Nephron progenitor cell (in vitro differentiated cells): ENCODE measurements at regions not wholly inside any gene's neighbourhood (a gene's known extent, or its start where the extent isn't known, plus 50 kb on each side); places are given as distances from the start of the nearest gene placed in this dataset.
A peak's percentile ranks its signal among the peaks of the same experiment; 100 is the strongest.

Source experiments
- DNase-seq: peaks from one replicate; pipeline ENCODE4 v3.0.0; 2021
- H3K27ac Mint-ChIP-seq: 2 replicates; pipeline ENCODE4 v1.8.0; 2021; ENCODE audit warnings: mild to moderate bottlenecking, moderate library complexity, mixed read lengths
- H3K27me3 Mint-ChIP-seq: 2 replicates; pipeline ENCODE4 v1.8.0; 2021; ENCODE audit warnings: mild to moderate bottlenecking, low read depth, mixed read lengths; ENCODE audit not compliant: poor library complexity
- H3K36me3 Mint-ChIP-seq: 2 replicates; pipeline ENCODE4 v1.8.0; 2021; ENCODE audit warnings: low read depth, mixed read lengths
- H3K4me1 Mint-ChIP-seq: 2 replicates; pipeline ENCODE4 v1.8.0; 2021; ENCODE audit warnings: mixed read lengths
- H3K4me3 Mint-ChIP-seq: 2 replicates; pipeline ENCODE4 v1.8.0; 2021; ENCODE audit warnings: mild to moderate bottlenecking, moderate library complexity, mixed read lengths
- H3K9me3 Mint-ChIP-seq: 2 replicates; pipeline ENCODE4 v1.8.0; 2021; ENCODE audit warnings: mild to moderate bottlenecking, moderate library complexity, mixed read lengths
- TF ChIP-seq, protein P1 (sequence below): fragments of 200-600 bp; sonication (generic); IDR thresholded peaks from 2 replicates; pipeline ENCODE4 v1.5.0; 2021; ENCODE audit warnings: antibody characterized with exemption

GRCh38 chr10:130809181-130809580 lies 502.3 kb downstream of the TCERG1L start:
- no peak overlapping the region for H3K4me3 Mint-ChIP-seq
- no peak overlapping the region for H3K27ac Mint-ChIP-seq
- no peaks in the 10 kb centered on the region for H3K9me3 Mint-ChIP-seq
- peaks cover 21% of the 10 kb centered on the region for H3K27me3 Mint-ChIP-seq
- H3K4me1 Mint-ChIP-seq: no peaks in the 10 kb centered on the region
- H3K36me3 Mint-ChIP-seq: no peaks in the 10 kb centered on the region
- TF ChIP-seq, protein P1, sequence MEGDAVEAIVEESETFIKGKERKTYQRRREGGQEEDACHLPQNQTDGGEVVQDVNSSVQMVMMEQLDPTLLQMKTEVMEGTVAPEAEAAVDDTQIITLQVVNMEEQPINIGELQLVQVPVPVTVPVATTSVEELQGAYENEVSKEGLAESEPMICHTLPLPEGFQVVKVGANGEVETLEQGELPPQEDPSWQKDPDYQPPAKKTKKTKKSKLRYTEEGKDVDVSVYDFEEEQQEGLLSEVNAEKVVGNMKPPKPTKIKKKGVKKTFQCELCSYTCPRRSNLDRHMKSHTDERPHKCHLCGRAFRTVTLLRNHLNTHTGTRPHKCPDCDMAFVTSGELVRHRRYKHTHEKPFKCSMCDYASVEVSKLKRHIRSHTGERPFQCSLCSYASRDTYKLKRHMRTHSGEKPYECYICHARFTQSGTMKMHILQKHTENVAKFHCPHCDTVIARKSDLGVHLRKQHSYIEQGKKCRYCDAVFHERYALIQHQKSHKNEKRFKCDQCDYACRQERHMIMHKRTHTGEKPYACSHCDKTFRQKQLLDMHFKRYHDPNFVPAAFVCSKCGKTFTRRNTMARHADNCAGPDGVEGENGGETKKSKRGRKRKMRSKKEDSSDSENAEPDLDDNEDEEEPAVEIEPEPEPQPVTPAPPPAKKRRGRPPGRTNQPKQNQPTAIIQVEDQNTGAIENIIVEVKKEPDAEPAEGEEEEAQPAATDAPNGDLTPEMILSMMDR: no peak
- no peak for DNase-seq

DNA sequence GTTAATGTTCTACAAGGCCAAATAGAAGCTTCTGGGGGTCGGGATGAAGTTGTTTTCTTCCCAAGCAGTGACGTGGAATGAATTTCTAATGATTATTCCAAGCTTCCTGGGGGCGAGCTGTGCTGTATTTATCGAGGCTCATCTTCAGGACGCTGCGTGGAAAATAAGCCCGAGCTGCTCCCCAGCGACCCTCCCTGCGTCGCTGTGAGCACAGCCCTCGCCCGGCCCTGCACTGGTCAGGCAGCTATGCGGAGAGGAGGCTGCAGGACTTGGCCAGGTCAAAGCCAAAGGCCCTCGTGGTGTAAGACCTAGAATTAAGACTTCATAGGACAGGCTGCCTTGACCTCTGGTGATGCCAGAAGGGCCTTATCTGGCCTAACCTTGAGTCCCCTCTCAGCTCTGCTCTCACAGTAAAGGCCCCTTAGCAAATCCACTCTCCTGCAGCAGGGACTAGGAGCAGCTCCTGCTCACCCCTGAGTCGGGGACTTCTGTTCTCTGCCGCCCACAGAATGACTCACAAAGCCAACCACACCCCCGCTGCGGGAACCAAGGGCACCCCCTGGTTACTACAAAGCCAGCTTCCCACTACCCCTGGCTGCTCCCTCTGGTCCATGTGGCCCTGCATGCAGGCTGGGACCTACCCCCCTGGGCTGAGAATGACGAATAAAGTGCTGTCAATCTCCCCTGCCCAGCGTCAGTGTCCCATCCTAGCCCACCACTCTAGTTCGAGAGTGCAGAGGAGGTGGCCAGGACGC lies 501.6 kb downstream of the TCERG1L start:
- TF ChIP-seq, protein P1: no peak
- DNase-seq: no peak
- peaks cover 21% of the 10 kb centered on the region for H3K27me3 Mint-ChIP-seq
- H3K27ac Mint-ChIP-seq: no peak overlapping the region
- no peaks in the 10 kb centered on the region for H3K4me1 Mint-ChIP-seq
- no peaks in the 10 kb centered on the region for H3K9me3 Mint-ChIP-seq
- no peak overlapping the region for H3K4me3 Mint-ChIP-seq
- H3K36me3 Mint-ChIP-seq: no peaks in the 10 kb centered on the region

- no peak overlapping the region for H3K4me3 Mint-ChIP-seq
- TF ChIP-seq, protein P1: no peak
- no peak overlapping the region for H3K27ac Mint-ChIP-seq
- H3K9me3 Mint-ChIP-seq: no peaks in the 10 kb centered on the region
- H3K4me1 Mint-ChIP-seq: no peaks in the 10 kb centered on the region
- H3K36me3 Mint-ChIP-seq: no peaks in the 10 kb centered on the region
- DNase-seq: no peak
- H3K27me3 Mint-ChIP-seq: peaks cover 17% of the 10 kb centered on the region
These were observed 500.7 kb downstream of the TCERG1L start for GRCh38 chr10:130810856-130811255.

DNA sequence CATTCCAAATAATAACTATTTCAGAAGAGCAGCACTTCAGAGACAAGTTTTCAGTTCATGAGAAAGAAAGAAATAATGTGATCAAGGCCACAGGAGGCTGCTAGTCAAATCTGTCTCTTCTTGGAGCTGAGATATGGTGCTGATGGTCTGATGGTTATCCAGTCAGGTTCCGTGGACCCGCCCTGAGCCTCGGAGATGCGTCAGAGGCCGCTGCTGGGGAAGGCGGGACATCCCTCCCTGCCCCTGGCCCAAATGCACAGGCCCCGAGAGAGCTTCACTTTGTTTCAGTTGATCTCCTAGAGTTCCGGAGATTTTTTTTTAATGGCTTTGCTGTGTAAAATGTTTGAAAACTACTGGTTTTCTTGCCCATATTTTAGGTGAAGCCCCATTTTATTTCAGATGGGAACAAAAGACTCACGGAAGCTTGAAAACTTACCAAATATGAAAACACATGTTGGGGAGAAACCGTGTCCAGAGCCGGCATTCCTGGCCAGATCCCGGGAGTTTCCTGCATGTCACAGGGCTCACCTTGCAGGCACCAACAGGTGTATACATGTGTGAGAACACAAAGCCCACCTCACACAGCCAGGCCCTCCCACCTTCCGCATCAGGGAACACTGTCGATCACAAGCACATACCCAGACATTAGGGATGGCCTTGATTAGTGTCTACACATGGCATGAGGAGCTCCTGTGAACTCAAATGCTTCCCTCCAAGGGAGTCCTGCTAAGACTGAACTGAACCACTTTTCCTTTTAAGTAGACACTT lies 499.0 kb downstream of the TCERG1L start:
- no peak for DNase-seq
- no peak overlapping the region for H3K4me3 Mint-ChIP-seq
- H3K9me3 Mint-ChIP-seq: no peaks in the 10 kb centered on the region
- peaks cover 10% of the 10 kb centered on the region for H3K27me3 Mint-ChIP-seq
- H3K27ac Mint-ChIP-seq: no peak overlapping the region
- no peaks in the 10 kb centered on the region for H3K4me1 Mint-ChIP-seq
- TF ChIP-seq, protein P1: no peak
- H3K36me3 Mint-ChIP-seq: no peaks in the 10 kb centered on the region

DNA sequence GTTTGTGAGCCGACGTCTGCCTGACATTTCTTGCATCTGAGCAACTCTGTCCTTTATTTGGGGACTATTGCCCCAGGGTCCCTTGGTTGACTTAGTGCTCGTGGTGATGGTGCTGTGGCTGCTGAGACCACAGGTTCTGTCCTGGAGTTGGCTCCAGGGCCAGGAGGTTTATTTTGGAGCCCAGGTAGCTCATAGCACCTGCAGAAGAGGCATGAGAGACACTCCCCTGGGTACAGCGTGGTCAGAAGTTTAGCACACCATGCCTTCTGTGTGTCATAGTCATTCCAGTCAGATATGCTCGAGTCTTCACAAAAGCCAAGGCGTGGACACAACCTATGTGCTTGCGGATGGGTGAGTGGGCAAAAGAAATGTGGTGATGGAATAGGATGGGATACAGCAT lies 496.9 kb downstream of the TCERG1L start:
- H3K4me1 Mint-ChIP-seq: no peaks in the 10 kb centered on the region
- no peaks in the 10 kb centered on the region for H3K9me3 Mint-ChIP-seq
- H3K27me3 Mint-ChIP-seq: peaks cover 10% of the 10 kb centered on the region
- TF ChIP-seq, protein P1: no peak
- H3K4me3 Mint-ChIP-seq: no peak overlapping the region
- H3K36me3 Mint-ChIP-seq: no peaks in the 10 kb centered on the region
- no peak for DNase-seq
- peak overlapping the region; percentile 62 for H3K27ac Mint-ChIP-seq
